Activated B cell treated with CpG ODN at 0.5 μM for 24 hours (primary cell): ENCODE measurements at regions not wholly inside any gene's neighbourhood (a gene's known extent, or its start where the extent isn't known, plus 50 kb on each side); places are given as distances from the start of the nearest gene placed in this dataset.

Experiments
- ATAC-seq: fragments of 200-7000 bp; cut with Tn5 transposase; one replicate; pipeline ENCODE4 v1.10.0; 2021; ENCODE audit warnings: low read depth, mild to moderate bottlenecking, moderate library complexity
- CTCF ChIA-PET: fragments of 350-600 bp; sonication (Branson Sonifier 250); formaldehyde crosslinking; loops from one replicate; lab custom pipeline; 2021; ENCODE audit warnings: antibody characterized with exemption; lab: Charles Lee
- POLR2A ChIA-PET: fragments of 350-600 bp; sonication (Branson Sonifier 250); formaldehyde crosslinking; loops from one replicate; lab custom pipeline; 2021; ENCODE audit warnings: antibody characterized with exemption; lab: Charles Lee
- DNase-seq: peaks from one replicate; pipeline ENCODE4 v3.0.0; 2022
- H3K27ac Mint-ChIP-seq: one replicate; pipeline ENCODE4 v1.8.0; 2020; ENCODE audit warnings: mixed read lengths
- H3K27me3 Mint-ChIP-seq: one replicate; pipeline ENCODE4 v1.8.0; 2021; ENCODE audit warnings: mixed read lengths
- H3K36me3 Mint-ChIP-seq: one replicate; pipeline ENCODE4 v1.8.0; 2021; ENCODE audit warnings: low read depth, mixed read lengths
- H3K4me1 Mint-ChIP-seq: one replicate; pipeline ENCODE4 v1.8.0; 2021; ENCODE audit warnings: mixed read lengths
- H3K4me3 Mint-ChIP-seq: one replicate; pipeline ENCODE4 v1.8.0; 2020; ENCODE audit warnings: mild to moderate bottlenecking, mixed read lengths
- H3K9me3 Mint-ChIP-seq: one replicate; pipeline ENCODE4 v1.8.0; 2020; ENCODE audit warnings: mixed read lengths
- intact Hi-C: fragments of 100-400 bp; cut with micrococcal nuclease; formaldehyde crosslinking; loops from one replicate; pipeline ENCODE4 v1.15.1; 2024
- TF ChIP-seq, protein P1 (sequence below): fragments of 200-600 bp; IDR thresholded peaks from one replicate; pipeline ENCODE4 v1.8.0; 2022; ENCODE audit warnings: antibody characterized with exemption, mild to moderate bottlenecking

DNA sequence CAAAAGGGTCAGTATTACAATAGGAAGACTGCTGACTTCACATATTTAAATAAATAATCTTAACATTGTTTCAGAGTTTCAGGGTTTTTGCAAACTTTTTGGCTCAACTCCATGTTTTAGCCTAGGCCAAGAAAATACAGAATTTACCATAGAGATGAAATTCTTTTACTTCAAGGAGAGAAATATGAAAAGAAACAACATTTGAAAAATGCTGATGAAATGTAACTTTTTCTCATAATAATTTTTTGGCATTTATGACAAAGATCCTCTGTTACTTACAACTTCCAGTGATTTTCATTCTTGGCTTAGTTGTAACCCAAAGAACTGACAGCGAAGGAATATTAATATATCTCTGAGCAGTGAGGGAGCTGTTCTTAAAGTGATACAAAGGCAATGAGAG lies 316.1 kb upstream of the EMCN start:
- intact Hi-C loops: no loop called here
- ATAC-seq: no peak

DNA sequence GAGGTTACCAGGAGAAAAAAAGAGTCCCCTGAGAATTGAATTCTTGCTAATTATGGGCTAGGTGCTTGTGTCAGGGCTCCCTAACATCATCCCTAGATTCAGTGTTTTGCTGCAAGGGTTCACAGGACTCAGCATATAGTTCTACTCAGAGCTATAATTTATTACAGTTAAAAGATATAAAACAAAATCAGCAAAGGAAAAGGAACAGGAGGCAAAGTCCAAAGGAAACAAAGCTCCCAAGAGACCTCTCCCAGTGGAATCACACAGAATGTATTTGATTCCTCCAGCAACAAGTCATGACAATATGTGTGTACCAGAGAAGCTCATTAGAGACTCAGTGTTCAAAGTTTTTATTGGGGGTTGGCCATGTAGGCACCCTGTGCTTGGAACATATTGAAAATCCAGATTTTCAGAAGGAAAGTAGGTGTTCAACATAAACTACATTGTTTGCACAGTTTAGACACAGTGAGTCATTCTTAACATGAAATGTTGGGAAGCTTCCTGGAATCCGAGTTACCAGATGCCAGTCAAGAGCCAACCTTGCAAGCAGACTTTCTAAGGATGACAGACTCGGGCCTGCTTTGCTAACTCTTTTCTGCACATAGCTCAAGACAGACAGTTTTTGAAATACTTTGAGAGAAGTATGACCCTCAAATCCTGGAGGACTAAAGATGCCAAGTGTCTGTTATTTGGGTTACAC lies 311.3 kb upstream of the EMCN start:
- intact Hi-C loops: no loop called here
- H3K27me3 Mint-ChIP-seq: no peaks in the 10 kb centered on the region
- ChIA-PET CTCF (no interaction called here), POLR2A (no interaction called here)
- no peaks in the 10 kb centered on the region for H3K36me3 Mint-ChIP-seq
- no peak overlapping the region for H3K27ac Mint-ChIP-seq
- ATAC-seq: no peak
- TF ChIP-seq, protein P1, sequence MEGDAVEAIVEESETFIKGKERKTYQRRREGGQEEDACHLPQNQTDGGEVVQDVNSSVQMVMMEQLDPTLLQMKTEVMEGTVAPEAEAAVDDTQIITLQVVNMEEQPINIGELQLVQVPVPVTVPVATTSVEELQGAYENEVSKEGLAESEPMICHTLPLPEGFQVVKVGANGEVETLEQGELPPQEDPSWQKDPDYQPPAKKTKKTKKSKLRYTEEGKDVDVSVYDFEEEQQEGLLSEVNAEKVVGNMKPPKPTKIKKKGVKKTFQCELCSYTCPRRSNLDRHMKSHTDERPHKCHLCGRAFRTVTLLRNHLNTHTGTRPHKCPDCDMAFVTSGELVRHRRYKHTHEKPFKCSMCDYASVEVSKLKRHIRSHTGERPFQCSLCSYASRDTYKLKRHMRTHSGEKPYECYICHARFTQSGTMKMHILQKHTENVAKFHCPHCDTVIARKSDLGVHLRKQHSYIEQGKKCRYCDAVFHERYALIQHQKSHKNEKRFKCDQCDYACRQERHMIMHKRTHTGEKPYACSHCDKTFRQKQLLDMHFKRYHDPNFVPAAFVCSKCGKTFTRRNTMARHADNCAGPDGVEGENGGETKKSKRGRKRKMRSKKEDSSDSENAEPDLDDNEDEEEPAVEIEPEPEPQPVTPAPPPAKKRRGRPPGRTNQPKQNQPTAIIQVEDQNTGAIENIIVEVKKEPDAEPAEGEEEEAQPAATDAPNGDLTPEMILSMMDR: no peak
- no peak for DNase-seq
- H3K9me3 Mint-ChIP-seq: peaks cover 8% of the 10 kb centered on the region
- H3K4me3 Mint-ChIP-seq: no peak overlapping the region
- H3K4me1 Mint-ChIP-seq: no peaks in the 10 kb centered on the region

More for the DNA sequence above, 316.1 kb upstream of the EMCN start:
- Mint-ChIP-seq H3K27me3 (peaks cover 12% of the 10 kb centered on the region), H3K27ac (no peak overlapping the region), H3K4me1 (no peaks in the 10 kb centered on the region), H3K4me3 (no peak overlapping the region), H3K9me3 (peaks cover 3% of the 10 kb centered on the region), H3K36me3 (no peaks in the 10 kb centered on the region)
- POLR2A ChIA-PET: no interaction called here
- DNase-seq: no peak
- TF ChIP-seq, protein P1: no peak
- CTCF ChIA-PET: no interaction called here

DNA sequence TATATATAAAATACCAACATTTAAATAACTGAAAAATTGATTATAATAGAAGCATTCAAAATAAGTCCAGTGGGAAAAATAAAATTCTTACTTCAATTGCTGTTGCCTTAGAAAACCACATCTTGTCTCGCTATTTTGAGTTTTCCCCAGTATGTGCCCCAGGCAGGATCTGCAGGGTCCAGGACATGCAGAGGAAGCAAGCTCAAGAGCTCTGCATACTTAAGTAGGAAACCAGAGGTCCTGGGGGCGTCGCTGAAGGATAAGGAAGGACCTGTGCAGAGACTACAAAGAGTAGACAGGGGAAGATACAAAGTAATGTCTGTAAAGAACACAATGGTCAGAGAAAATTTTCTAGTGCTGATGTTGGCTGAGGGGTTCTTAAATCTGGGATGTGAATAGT lies 310.5 kb upstream of the EMCN start:
- ChIA-PET CTCF (no interaction called here), POLR2A (no interaction called here)
- TF ChIP-seq, protein P1: no peak
- H3K27me3 Mint-ChIP-seq: no peaks in the 10 kb centered on the region
- intact Hi-C loops: no loop called here
- H3K4me3 Mint-ChIP-seq: no peak overlapping the region
- peaks cover 8% of the 10 kb centered on the region for H3K9me3 Mint-ChIP-seq
- ATAC-seq: no peak
- no peaks in the 10 kb centered on the region for H3K36me3 Mint-ChIP-seq
- no peaks in the 10 kb centered on the region for H3K4me1 Mint-ChIP-seq
- H3K27ac Mint-ChIP-seq: no peak overlapping the region
- no peak for DNase-seq

DNA sequence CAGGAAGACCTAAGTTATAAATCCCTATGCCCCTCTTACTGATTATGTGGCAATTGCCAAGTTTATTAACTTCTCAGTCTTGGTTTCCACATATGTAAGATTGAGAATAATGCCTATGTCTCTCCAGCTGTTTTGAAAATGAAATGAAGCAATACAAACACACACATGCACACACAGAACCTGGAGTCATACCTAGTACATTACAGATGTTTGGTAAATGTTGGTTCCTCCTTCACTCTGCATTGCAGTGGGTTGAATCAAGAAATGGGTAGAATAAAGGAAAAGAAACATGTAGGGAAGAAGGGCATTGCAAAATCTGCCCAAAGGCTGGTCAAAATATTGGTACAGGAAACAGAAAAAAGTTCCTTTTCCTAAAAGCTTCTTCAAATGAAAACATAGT lies 309.9 kb upstream of the EMCN start:
- no peaks in the 10 kb centered on the region for H3K4me1 Mint-ChIP-seq
- no peak for ATAC-seq
- POLR2A ChIA-PET: no interaction called here
- peaks cover 8% of the 10 kb centered on the region for H3K9me3 Mint-ChIP-seq
- H3K27me3 Mint-ChIP-seq: no peaks in the 10 kb centered on the region
- TF ChIP-seq, protein P1: no peak
- H3K4me3 Mint-ChIP-seq: no peak overlapping the region
- no peaks in the 10 kb centered on the region for H3K36me3 Mint-ChIP-seq
- no peak for DNase-seq
- intact Hi-C loops: no loop called here
- CTCF ChIA-PET: no interaction called here
- H3K27ac Mint-ChIP-seq: no peak overlapping the region

DNA sequence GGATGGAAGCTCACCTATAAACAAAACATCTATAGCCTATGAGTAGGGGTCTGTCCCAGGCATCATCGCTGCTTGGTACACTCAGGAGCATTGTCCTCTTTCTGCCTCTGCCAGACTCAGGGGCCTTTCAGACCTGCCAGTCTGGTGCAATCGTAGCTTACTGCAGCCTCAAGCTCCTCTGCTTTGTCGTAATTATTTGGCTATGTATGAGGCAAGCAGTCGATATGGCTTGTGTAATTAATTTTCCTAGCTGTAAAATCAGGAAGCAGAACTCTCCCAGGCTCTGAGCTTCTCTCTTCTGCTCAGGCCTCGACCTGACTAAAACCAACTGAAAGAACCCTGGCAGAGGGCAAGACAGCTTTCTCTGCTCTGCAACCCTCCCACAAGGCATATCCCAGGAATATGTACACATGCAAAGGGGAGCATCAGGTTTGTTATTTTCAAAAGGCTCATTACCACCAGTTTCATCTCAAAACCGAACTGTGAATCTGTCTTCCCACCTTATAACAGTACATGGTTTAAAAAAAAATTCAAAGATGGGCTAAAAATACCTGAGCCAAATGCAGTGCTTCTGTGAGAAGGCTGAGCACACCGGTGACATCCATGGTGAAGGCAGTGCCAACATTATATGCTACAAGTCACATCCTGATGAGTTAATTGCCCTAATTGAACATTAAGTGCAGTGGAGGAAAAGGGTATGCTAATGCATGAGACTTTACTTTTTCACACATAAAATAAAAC lies 309.2 kb upstream of the EMCN start:
- intact Hi-C loops: no loop called here
- TF ChIP-seq, protein P1: no peak
- no peaks in the 10 kb centered on the region for H3K36me3 Mint-ChIP-seq
- ATAC-seq (no peak), DNase-seq (no peak)
- H3K4me1 Mint-ChIP-seq: no peaks in the 10 kb centered on the region
- H3K27ac Mint-ChIP-seq: no peak overlapping the region
- H3K9me3 Mint-ChIP-seq: peaks cover 8% of the 10 kb centered on the region
- no peaks in the 10 kb centered on the region for H3K27me3 Mint-ChIP-seq
- POLR2A ChIA-PET: no interaction called here
- CTCF ChIA-PET: no interaction called here
- no peak overlapping the region for H3K4me3 Mint-ChIP-seq
